Myocyte (in vitro differentiated cells): ENCODE measurements at regions not wholly inside any gene's neighbourhood (a gene's known extent, or its start where the extent isn't known, plus 50 kb on each side); places are given as distances from the start of the nearest gene placed in this dataset.

ENCODE experiments used
- DNase-seq: peaks from one replicate; pipeline ENCODE4 v3.0.0-alpha.2; 2012; ENCODE audit warnings: low read depth

DNA sequence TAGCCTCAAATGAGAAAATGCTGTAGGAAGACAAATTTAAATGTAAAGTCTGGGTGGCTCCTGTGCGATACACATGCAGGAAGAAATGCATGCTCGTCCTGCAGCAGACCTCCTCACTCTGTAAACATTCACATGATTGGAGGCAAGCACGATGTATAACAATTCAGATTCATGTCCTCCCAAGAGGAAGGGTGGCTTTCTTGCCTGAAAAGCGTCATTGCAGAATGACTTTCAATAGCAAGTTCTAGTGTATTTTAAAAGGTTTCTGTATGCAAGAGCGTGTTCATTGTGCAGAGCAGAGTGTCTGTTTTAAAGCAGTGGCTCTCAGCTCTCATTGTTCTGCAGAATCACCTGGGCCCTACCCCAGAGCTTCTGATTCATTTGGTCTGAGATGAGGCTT, 170.3 kb upstream of the CELF2 start:
- no peak for DNase-seq

DNA sequence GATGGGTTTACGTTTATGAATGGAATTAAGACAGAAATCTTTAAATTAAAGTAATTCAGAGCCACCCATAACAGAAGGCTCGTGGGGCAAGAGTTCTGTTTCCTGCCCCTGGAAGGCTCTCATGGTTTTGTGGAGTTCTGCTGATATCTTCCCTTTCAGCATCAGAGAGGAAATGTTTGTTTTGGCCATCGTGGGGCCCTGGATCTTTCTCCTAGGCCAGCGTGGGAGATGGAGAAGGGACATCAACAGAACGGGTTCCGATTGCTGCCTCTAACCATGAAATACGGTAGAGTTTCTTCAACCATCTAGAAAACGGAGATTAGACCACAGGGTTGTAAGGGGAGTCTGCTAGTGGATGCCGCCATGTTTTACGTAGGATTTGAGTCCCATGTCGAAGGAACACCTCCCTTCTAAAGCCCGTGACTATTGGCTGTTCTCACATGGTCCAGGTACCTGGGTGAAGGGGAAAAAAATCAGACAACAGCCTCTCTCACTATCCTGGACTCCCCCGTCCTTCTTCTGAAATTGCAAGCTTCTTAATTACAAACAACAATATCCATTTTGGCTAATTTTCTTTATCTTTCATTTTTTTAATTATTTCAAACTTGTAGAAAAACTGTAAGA, 169.1 kb upstream of the CELF2 start:
- DNase-seq, result no peak

DNA sequence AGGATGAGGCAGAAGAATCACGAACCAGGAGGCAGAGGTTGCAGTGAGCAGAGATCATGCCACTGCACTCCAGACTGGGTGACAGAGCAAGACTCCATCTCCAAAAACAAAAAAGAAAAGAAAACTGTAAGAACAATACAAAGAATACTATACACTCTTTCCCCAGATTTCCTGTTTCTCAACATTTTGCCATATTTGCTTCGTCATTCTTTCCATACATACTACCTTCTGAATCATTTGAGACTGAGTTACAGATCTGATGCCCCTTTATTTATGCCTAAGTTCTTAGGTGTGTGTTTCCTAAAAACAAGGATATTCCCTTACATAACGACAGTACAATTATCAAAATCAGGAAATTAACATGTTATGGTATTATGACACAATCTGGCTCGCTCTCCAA, 168.4 kb upstream of the CELF2 start:
- no peak for DNase-seq

DNA sequence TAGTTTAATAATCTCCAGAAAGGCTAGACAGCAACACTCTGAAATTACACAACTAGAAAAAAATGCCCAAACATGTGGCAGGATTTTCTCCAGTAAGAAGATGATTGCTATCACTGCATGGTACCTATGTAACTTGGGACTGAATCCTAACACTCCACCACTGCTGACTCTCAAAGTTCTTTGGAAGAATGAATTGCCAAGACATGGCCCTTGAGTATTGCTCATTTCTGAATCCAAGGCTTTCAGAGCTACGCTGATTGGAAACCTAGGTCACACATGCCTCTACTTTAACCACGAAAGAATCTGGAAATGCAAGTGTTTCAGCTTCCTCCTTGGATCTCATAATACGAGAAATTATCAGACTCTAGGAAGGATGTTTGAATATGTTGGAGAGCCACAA, 167.5 kb upstream of the CELF2 start:
- DNase-seq, result no peak

DNA sequence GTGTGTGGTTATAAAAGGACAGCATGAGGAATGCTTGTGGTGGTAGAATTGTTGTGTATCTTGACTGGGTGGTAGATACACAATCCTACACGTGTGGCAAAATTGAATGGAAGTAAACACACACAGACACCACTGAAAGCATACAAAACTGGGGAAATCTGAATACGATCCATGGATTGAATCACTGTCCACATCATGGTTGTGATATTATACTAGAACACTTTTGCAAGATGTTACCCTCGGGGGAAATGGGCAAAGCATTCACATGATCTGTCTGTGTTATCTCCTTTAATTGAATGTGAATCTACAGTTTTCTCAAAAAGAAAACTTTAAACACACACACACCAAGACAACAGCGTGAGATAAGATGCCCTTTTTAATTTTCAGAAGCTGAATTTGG, 165.2 kb upstream of the CELF2 start:
- DNase-seq, result no peak

DNA sequence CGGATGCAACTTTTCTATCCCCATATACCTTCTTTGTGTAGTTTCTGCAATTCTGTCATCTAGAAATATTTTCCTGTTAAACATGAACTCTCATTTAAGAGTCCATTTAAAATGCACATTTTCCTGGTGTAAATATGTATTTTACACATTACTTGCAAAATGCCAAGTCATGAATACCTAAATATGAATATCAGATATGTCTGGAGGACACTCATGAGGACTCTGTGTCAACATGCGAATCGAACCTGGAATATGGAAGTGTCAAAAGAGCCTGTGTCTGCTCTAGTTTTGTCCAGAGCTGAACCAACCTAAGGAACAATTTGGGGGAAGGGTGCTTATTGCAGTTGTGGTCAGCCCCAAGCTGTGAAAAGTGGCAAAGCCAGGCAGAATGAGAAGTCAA, 163.7 kb upstream of the CELF2 start:
- no peak for DNase-seq

DNA sequence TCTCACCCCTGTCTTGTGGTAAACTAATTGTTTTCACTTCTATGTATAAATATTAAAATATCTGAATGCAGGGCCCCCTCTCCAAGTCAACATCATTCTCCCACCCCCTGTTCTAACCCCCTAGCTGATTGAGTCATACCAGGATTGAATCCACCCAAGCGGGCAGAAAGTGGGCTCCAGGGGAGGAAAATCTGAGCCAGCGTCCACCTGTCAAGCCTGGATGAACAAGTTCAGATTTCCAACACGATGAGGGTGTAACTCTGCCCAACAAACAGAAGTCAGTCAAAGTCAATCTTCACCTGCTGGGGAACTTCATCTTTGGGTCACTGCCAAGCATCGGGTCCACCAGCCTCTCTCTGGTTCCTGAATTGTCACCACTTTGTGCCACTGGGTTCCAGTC, 162.9 kb upstream of the CELF2 start:
- DNase-seq, result no peak

DNA sequence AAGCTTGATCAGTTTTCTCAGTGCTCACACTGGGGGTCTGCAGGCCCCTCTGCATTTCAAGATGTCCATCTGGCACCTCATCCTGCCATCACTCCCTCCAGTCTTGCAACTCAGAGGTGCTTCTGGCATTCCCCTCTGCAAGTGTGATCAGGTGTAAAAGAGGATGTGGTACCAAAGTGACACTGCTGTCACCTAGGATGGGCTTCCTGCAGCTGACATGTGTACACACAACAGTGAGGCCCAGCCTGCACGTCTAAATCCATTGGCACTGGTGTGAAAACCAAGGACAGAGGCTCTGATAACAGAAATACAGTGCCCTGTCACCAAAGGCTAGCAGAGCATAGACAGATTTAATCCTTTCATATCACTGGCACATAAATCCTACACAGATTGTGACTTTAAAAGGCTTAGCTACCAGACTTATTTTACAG, 162.5 kb upstream of the CELF2 start:
- DNase-seq, result no peak

DNA sequence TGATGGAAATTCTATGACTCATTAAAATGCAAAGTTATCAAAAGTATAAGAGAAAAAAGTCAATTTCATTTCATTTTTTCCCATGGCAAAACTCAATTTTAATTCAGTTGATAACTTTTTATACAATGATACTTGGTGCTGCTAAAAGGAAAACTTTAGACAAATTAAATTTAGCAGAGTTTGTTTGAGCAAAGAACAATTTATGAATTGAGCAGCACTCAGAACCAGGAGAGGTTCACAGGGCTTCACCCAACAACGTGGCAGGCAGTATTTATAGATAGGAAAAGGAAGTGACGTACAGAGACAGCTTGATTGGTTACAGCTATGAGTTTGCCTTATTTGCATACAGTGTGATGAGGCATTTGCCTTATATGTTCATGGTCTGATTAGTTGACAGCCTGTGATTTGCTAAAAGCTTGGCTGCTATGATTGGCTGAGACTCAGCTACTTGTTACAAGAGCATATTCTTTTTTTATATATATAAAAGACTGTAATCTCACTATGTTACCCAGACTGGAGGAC, 157.2 kb upstream of the CELF2 start:
- DNase-seq, result no peak

DNA sequence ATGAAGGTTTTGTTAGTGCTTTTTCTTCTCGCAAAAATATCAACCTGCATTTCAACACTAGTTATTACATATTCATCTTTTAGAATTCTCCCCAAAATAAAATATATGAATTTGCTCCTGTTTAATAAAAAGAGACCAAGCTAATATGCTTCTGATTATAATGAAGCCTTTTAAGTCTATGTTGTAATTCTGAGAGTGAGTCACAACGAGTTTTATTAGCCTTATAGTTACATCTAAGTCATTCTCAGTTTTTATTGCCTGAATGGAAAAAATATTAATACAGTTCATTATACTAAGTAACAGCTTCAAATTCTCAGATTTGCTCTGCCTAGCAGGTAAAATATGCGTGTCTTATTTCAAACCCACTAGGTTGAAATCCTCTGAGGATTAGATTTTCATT, 152.4 kb upstream of the CELF2 start:
- no peak for DNase-seq

DNA sequence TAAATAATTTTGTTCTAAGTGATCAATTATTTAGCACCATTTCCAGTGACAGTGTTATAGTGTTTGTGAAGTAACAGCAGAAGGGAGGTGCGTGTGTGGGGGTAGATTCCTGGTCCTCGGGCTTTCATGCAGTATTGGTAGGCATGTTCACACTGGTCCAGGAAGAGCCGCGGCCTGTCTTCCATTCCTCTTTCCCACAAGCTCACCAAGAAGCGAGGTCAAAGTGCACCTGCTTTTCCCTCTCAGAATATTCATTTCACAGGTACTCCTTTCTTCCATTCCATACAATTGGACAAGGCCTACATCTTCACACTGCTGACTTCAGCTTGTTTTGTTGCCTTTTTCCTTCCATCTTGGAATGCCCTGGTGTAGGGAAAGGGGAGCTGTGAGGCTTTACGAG, 151.8 kb upstream of the CELF2 start:
- no peak for DNase-seq

DNA sequence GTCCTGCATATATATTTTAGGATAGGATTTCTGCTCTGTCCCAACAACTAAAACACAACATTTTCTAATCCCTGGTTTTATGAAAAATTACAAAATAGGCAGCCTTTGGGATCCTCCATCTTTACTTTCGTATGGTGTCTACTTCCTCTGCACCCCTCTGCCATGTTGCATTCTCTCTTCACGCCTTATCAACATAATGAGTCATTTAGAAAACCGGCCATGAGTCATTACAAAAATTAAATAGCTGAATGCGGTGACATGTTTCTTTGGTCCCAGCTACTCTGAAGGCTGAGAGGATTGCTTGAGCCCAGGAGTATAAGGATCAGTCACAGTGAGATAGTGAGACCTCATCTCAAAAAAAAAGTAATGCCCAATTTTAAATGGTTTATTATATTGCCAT, 148.1 kb upstream of the CELF2 start:
- DNase-seq, result peak; percentile 37

DNA sequence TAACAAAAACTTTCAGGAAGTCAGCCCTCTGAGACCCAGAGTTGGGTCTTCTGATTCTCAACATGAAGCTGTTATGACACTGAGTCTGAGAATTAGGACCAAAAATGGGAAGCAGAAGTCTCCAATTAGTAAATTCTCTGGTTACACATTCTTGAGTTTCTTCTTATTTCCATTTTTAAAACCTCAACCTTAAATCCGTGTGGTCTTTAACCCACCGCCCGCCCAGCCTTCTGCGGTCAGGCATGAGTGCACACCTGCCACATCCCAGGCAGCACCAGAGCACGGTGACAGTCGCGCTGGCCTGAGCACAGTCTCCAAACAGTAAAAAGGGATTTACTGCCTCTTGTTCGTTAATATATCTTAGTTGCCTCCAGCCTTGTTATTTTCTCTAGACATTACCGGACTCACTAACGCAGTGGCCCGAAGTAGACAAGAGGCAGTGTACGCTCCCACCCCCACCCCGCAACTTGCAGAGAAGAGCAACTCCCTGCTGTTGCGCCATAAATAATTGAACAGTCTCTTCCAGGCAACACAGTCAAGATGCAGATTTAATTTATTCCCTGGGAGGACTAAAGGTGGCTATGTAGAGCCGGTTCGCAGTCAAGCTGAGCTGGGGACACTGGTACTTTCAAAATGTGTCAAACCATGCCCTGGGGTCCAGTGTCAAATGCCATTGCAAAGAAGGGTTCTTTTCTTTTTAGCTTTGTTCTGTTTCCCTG, 147.0 kb upstream of the CELF2 start:
- no peak for DNase-seq

DNA sequence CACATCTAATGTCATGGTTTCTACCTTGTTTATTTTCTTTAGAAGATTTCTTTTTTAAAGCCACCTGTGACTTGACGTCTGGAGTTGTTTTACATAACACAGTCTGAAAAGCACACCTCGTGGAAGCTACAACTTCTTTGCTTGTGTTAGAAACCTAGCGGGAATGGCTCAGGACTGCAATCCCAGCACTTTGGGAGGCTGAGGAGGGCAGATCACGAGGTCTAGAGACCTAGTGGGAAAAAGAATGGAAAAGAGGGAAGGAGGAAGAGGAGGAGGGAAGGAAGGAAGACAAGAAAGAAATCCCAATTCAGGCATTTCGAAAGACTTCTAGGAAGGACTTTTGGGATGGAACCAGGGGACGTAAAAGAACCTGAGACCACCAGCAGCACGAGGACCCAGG, 146.3 kb upstream of the CELF2 start:
- no peak for DNase-seq

DNA sequence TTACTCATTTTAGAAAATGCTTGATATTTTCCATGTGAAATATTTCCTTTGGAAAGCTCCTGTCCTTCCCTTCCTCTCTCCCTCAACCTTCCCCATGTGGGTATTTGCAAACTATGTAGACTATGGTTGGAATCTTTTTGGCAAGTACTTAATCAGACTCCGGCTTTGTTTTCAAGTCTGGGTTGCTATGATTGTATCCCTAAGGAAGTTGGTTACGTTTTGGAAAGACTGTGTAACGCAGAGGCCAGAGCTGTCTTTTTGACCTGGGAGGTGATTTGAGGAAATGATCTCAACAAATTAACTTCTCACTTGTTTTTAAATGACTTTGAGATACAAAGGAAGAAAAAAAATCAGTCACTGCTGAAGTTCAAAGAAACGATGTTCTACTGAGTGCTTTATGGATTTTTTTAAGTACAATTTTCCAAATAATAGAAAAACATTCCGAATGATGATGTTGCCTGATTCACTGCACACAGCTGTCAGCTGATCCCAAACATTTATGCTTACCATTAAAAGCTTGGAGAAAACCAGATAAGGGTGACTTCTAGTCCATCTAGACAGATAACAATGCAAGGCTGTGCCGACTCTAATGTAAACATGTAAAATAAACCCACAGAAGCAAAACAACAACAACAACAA, 145.5 kb upstream of the CELF2 start:
- peak; percentile 87 for DNase-seq

DNA sequence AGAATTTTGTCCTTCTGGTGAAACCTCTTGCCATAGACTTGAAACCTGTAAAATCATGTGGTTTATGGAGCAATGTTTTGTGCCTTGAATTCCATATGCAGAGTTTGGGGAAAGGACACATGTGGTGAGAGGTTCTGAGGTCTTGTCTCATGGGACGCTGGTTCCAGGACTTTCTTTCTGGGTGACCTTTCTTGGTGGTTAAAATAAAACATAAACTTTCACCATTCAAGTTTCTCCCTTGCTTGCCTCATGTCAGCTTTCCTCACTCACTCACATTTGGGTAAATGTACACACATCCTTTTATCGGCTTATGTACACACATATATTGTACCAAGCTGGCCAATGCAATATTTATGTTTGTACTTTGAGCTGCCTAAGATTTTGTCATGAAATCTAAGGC, 144.9 kb upstream of the CELF2 start:
- no peak for DNase-seq

DNA sequence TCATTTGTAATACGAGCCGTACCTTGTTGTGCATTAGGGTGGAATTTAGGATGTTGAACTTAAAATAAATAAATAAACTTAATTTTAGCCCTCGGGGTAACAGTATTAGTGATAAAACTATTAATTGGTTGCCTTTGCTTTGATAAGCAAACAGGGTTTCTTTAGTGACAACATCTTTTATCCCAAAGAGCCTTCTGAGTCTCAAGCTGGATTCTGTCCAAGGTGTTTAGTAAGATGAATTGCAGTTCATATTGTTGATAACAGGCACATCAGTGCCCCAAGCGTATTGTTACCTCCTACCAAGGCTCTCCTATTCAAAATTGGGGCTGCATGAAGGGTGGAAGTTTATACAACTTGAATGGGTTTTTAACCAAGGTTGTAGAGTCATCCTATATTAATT, 144.4 kb upstream of the CELF2 start:
- DNase-seq, result no peak

DNA sequence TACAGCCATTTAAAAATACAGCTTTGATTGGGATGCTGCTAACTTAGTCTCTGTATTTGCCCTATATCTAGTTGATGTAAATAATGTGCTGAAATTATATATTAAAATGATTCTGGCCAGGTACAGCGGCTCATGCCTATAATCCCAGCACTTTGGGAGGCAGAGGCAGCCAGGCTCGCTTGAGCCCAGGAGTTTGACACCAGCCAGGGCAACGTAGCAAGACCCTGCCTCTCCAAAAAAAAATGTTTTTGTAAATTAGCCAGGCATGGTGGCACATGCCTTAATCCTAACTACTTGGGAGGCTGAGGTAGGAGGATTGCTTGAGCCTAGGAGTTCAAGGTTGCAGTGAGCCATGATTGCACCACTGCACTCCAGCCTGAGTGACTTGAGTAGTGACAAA, 143.8 kb upstream of the CELF2 start:
- DNase-seq, result no peak

DNA sequence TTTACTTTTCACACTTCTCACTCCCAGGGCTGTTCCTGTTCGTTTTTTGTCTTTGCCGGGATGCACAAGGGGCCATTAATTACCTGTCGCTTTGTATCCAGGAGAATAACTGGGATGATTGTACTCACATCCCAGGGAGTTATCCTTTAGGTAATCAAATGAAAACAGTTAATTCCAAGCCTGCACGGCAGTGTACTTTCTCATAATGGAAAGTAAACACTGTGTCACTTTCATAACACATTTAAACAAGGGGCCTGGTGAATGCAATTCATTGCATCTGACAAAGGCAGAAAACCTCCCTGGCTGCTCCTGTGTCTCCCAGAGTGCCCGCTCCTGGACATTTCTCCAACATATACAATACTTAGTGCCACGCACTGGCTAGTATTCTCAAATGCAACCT, 138.7 kb upstream of the CELF2 start:
- DNase-seq, result no peak

DNA sequence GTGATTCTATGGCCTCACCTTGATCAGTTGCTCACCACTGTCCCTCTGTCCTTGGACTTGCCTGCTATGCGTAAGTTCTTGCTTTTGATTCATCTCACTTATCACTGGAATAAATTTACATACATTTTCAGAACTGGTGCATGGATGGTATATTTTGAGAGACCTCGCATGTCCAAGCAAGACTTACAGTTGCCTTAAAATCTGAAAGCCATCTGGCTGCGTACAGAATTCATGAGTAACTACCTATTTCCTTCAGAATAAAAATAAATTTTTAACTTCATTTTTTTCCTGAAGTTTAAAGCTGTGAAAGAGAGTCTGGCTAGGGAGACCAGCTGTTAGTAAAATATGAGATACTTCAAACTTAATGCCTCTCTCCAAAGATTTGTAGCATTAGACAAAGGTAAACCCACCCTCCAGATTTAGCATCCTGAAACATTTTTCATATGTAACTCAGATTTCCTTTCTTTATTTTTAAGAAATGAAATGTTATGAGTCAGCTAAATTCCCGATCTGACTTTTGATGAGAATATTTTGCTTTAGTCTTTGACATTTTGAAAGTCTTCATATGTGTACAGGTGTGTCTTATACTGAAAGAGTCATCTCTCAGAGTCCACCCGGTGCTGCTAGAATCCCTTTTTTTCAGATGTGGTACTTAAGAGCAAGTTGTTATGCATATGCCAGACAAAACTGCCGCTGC, 136.4 kb upstream of the CELF2 start:
- DNase-seq, result no peak

DNA sequence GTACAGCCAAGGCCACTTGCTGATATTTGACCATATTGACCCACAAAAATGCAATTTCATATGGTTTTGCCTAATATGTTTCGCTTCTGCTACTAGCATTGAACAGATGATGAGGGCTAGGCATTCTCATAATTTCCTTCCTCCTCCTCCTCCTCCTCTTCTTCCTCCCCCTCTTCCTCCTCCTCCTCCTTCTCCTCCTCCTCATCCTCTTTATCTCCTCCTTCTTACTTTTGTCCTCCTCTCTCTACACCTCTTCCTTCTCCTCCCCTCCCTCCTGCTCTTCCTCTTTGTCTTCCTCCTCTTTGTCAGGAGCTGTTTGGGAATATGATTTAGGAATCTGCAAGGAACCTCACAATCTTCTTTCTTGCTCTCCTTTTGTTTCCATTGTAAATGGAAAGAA, 133.9 kb upstream of the CELF2 start:
- no peak for DNase-seq
